OCI-LY1 (cell line): ENCODE measurements at regions not wholly inside any gene's neighbourhood (a gene's known extent, or its start where the extent isn't known, plus 50 kb on each side); places are given as distances from the start of the nearest gene placed in this dataset.
A peak's percentile ranks its signal among the peaks of the same experiment; 100 is the strongest.

Experiments
- H2AFZ ChIP-seq: fragments of 200-600 bp; sonication (generic), shearing (Covaris generic); 2 replicates; pipeline ENCODE4 v1.6.0; 2014; ENCODE audit warnings: antibody characterized with exemption, mild to moderate bottlenecking, low read length
- H3F3A ChIP-seq: fragments of 200-600 bp; sonication (generic), shearing (Covaris generic); 2 replicates; pipeline ENCODE4 v1.6.0; 2014; ENCODE audit warnings: mild to moderate bottlenecking, antibody characterized with exemption, low read length, moderate library complexity; ENCODE audit not compliant: insufficient read depth
- H3K27ac ChIP-seq: fragments of 200-600 bp; sonication (generic); 2 replicates; pipeline ENCODE4 v1.5.1; 2014; ENCODE audit warnings: low read length, mixed run types, mild to moderate bottlenecking, low read depth; ENCODE audit not compliant: poor library complexity, severe bottlenecking
- H3K27me3 ChIP-seq: fragments of 200-600 bp; sonication (generic); 2 replicates; pipeline ENCODE4 v1.6.0; 2014; ENCODE audit warnings: antibody characterized with exemption, mild to moderate bottlenecking, low read length, moderate library complexity; ENCODE audit not compliant: insufficient read depth
- H3K36me3 ChIP-seq: fragments of 200-600 bp; sonication (generic); 2 replicates; pipeline ENCODE4 v1.6.1; 2014; ENCODE audit warnings: mild to moderate bottlenecking, antibody characterized with exemption, low read length, moderate library complexity, mixed read lengths; ENCODE audit not compliant: insufficient read depth
- H3K4me1 ChIP-seq: fragments of 200-600 bp; sonication (generic); 2 replicates; pipeline ENCODE4 v1.5.1; 2014; ENCODE audit warnings: mild to moderate bottlenecking, low read length, moderate library complexity; ENCODE audit not compliant: insufficient read depth, severe bottlenecking
- H3K4me2 ChIP-seq: fragments of 200-600 bp; sonication (generic), shearing (Covaris generic); 2 replicates; pipeline ENCODE4 v1.6.1; 2014; ENCODE audit warnings: low read length
- H3K4me3 ChIP-seq: fragments of 200-600 bp; sonication (generic); 2 replicates; pipeline ENCODE4 v1.5.1; 2014; ENCODE audit warnings: low read length, low read depth, mild to moderate bottlenecking, mixed read lengths; ENCODE audit not compliant: poor library complexity, severe bottlenecking
- H3K79me2 ChIP-seq: fragments of 200-600 bp; shearing (Covaris generic); 2 replicates; pipeline ENCODE4 v1.6.1; 2016; ENCODE audit warnings: mixed run types, low read length, mixed read lengths; ENCODE audit not compliant: insufficient read depth
- H3K9ac ChIP-seq: fragments of 200-600 bp; sonication (generic), shearing (Covaris generic); 2 replicates; pipeline ENCODE4 v1.6.1; 2014; ENCODE audit warnings: mild to moderate bottlenecking, low read length, mixed read lengths
- H3K9me2 ChIP-seq: fragments of 200-600 bp; sonication (generic), shearing (Covaris generic); 2 replicates; pipeline ENCODE4 v1.6.1; 2014; ENCODE audit warnings: low read depth, mild to moderate bottlenecking, low read length, mixed read lengths
- H3K9me3 ChIP-seq: fragments of 200-600 bp; shearing (Covaris generic); 2 replicates; pipeline ENCODE4 v1.6.1; 2014; ENCODE audit warnings: low read length, mixed read lengths
- H4K20me1 ChIP-seq: fragments of 200-600 bp; sonication (generic), shearing (Covaris generic); 2 replicates; pipeline ENCODE4 v1.6.0; 2016; ENCODE audit warnings: mild to moderate bottlenecking, low read length; ENCODE audit not compliant: insufficient read depth
- EZH2 ChIP-seq: fragments of 200-600 bp; sonication (generic), shearing (Covaris generic); IDR thresholded peaks from 2 replicates; pipeline ENCODE4 v1.8.0; 2017; ENCODE audit warnings: borderline replicate concordance, mixed run types, mild to moderate bottlenecking, antibody characterized with exemption, low read length, moderate library complexity, mixed read lengths
- TF ChIP-seq, protein P1 (sequence below): fragments of 200-600 bp; sonication (generic), shearing (Covaris generic); IDR thresholded peaks from 2 replicates; pipeline ENCODE4 v1.5.1; 2017; ENCODE audit warnings: mild to moderate bottlenecking, antibody characterized with exemption, low read length, moderate library complexity, mixed read lengths

DNA sequence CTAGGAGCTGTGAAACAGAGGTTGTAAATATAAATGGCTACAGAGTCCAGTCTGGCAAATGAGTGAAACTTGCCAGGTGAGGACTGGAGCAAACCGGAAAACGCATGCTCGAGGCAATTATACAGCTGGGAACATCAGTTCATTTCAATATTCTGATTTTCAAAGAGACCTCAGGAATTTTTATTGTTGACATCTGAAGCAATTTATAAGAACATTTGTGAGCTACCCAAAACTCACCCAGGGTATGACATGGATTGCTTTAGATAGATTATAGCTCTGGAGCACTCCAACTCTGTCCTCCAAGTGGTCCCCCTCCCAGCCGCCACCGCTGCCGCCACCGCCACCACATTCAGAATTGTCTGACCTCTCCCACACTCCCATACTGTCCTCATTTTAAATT, 84.6 kb upstream of the GRAMD2B start:
- no peaks in the 10 kb centered on the region for H3K9me2 ChIP-seq
- H3K4me1 ChIP-seq = no peaks in the 10 kb centered on the region
- H4K20me1 ChIP-seq = no peaks in the 10 kb centered on the region
- H3K36me3 ChIP-seq = no peaks in the 10 kb centered on the region
- H3K4me3 ChIP-seq = no peak overlapping the region
- H3K79me2 ChIP-seq = no peaks in the 10 kb centered on the region
- H3K9ac ChIP-seq = no peak overlapping the region
- no peak overlapping the region for H2AFZ ChIP-seq
- TF ChIP-seq EZH2 = no peak
- TF ChIP-seq, protein P1, sequence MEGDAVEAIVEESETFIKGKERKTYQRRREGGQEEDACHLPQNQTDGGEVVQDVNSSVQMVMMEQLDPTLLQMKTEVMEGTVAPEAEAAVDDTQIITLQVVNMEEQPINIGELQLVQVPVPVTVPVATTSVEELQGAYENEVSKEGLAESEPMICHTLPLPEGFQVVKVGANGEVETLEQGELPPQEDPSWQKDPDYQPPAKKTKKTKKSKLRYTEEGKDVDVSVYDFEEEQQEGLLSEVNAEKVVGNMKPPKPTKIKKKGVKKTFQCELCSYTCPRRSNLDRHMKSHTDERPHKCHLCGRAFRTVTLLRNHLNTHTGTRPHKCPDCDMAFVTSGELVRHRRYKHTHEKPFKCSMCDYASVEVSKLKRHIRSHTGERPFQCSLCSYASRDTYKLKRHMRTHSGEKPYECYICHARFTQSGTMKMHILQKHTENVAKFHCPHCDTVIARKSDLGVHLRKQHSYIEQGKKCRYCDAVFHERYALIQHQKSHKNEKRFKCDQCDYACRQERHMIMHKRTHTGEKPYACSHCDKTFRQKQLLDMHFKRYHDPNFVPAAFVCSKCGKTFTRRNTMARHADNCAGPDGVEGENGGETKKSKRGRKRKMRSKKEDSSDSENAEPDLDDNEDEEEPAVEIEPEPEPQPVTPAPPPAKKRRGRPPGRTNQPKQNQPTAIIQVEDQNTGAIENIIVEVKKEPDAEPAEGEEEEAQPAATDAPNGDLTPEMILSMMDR = no peak
- H3K9me3 ChIP-seq = no peaks in the 10 kb centered on the region
- H3K27ac ChIP-seq = no peak overlapping the region
- no peak overlapping the region for H3K4me2 ChIP-seq
- H3K27me3 ChIP-seq = no peaks in the 10 kb centered on the region
- H3F3A ChIP-seq = no peaks in the 10 kb centered on the region

DNA sequence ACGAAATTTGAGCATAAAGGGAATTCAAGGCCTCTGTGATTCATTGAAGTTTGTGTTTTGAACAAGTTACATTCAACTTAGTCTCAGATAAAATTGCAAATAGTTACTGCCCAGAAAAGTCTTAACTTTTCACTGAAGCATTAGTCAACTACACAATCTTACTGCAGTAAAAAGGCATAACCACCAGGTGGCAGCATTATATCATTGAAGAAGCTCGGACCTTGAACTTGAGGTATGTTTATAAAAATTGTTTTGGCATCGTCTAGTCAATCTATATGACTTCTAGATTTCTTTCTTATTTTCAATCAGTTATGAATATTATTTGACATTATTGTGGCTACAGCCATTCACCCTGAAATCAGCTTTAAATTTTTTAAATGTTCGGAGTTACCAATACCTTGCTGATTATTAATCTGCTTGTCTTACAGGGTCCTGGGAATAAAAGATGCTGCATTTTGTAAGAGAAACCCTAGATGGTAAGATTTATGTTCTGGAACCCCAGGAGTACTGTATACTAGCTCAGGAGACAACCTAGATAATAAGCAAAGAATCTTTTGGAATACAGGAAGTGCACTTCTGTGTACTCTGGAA, 83.9 kb upstream of the GRAMD2B start:
- no peak overlapping the region for H3K27ac ChIP-seq

GRCh38 chr5:126341906-126342630, 81.1 kb upstream of the GRAMD2B start:
- no peaks in the 10 kb centered on the region for H3K79me2 ChIP-seq
- H3K36me3 ChIP-seq = no peaks in the 10 kb centered on the region
- no peaks in the 10 kb centered on the region for H3F3A ChIP-seq
- no peak overlapping the region for H3K4me2 ChIP-seq
- H3K4me3 ChIP-seq = no peak overlapping the region
- H4K20me1 ChIP-seq = no peaks in the 10 kb centered on the region
- no peak overlapping the region for H2AFZ ChIP-seq
- no peak overlapping the region for H3K9ac ChIP-seq
- TF ChIP-seq, protein P1 = no peak
- no peaks in the 10 kb centered on the region for H3K9me3 ChIP-seq
- no peaks in the 10 kb centered on the region for H3K27me3 ChIP-seq
- H3K27ac ChIP-seq = no peak overlapping the region
- no peaks in the 10 kb centered on the region for H3K9me2 ChIP-seq
- H3K4me1 ChIP-seq = no peaks in the 10 kb centered on the region

More for the DNA sequence above, 83.9 kb upstream of the GRAMD2B start:
- Histone ChIP-seq H3K9ac (no peak overlapping the region), H3K79me2 (no peaks in the 10 kb centered on the region), H3K36me3 (no peaks in the 10 kb centered on the region), H3K4me2 (no peak overlapping the region), H3K4me1 (no peaks in the 10 kb centered on the region), H3F3A (no peaks in the 10 kb centered on the region), H3K27me3 (no peaks in the 10 kb centered on the region), H3K9me2 (no peaks in the 10 kb centered on the region), H3K4me3 (no peak overlapping the region), H2AFZ (no peak overlapping the region), H4K20me1 (no peaks in the 10 kb centered on the region), H3K9me3 (no peaks in the 10 kb centered on the region)
- no peak for TF ChIP-seq EZH2
- TF ChIP-seq, protein P1 = peak; percentile 87
